Osteoblast (primary cell): ENCODE measurements at regions not wholly inside any gene's neighbourhood (a gene's known extent, or its start where the extent isn't known, plus 50 kb on each side); places are given as distances from the start of the nearest gene placed in this dataset.

Source experiments
- DNase-seq: peaks from one replicate; pipeline ENCODE4 v3.0.0; 2011; ENCODE audit warnings: low spot score, mixed read lengths; ENCODE audit not compliant: insufficient read length; ENCODE audit errors: missing footprints
- H2AFZ ChIP-seq: 2 replicates; pipeline ENCODE4 v1.6.0; 2011; ENCODE audit warnings: mild to moderate bottlenecking, low read length
- H3K27ac ChIP-seq: 2 replicates; pipeline ENCODE4 v1.5.1; 2011; ENCODE audit warnings: mild to moderate bottlenecking, low read depth, low read length, moderate library complexity
- H3K27me3 ChIP-seq: 2 replicates; pipeline ENCODE4 v1.6.0; 2012; ENCODE audit warnings: mild to moderate bottlenecking, control low read depth, inconsistent platforms, low read length, moderate library complexity; ENCODE audit not compliant: insufficient read depth
- H3K36me3 ChIP-seq: 2 replicates; pipeline ENCODE4 v1.5.1; 2011; ENCODE audit warnings: mild to moderate bottlenecking, low read length, control low read depth, moderate library complexity; ENCODE audit not compliant: insufficient read depth
- H3K4me1 ChIP-seq: 2 replicates; pipeline ENCODE4 v1.5.1; 2011; ENCODE audit warnings: mild to moderate bottlenecking, low read length, control low read depth, moderate library complexity; ENCODE audit not compliant: insufficient read depth
- H3K4me2 ChIP-seq: 2 replicates; pipeline ENCODE4 v1.6.0; 2011; ENCODE audit warnings: mild to moderate bottlenecking, low read length; ENCODE audit not compliant: insufficient read depth
- H3K4me3 ChIP-seq: fragments of 200-600 bp; sonication (generic); 3 replicates; pipeline ENCODE4 v1.5.1; 2012; ENCODE audit warnings: mild to moderate bottlenecking, low read length, inconsistent platforms; ENCODE audit not compliant: insufficient read depth
- H3K79me2 ChIP-seq: 2 replicates; pipeline ENCODE4 v1.6.0; 2012; ENCODE audit warnings: mild to moderate bottlenecking, low read length, control low read depth, inconsistent platforms; ENCODE audit not compliant: insufficient read depth
- H3K9me3 ChIP-seq: 2 replicates; pipeline ENCODE4 v1.5.1; 2011; ENCODE audit warnings: low read depth, low read length, control low read depth
- H4K20me1 ChIP-seq: 2 replicates; pipeline ENCODE4 v1.6.0; 2012; ENCODE audit warnings: mild to moderate bottlenecking, low read length, control low read depth; ENCODE audit not compliant: insufficient read depth
- TF ChIP-seq, protein P1 (sequence below): IDR thresholded peaks from 2 replicates; pipeline ENCODE4 v1.5.1; 2011; ENCODE audit warnings: mild to moderate bottlenecking, low read depth, low read length, moderate library complexity; ENCODE audit errors: extremely low read depth

DNA sequence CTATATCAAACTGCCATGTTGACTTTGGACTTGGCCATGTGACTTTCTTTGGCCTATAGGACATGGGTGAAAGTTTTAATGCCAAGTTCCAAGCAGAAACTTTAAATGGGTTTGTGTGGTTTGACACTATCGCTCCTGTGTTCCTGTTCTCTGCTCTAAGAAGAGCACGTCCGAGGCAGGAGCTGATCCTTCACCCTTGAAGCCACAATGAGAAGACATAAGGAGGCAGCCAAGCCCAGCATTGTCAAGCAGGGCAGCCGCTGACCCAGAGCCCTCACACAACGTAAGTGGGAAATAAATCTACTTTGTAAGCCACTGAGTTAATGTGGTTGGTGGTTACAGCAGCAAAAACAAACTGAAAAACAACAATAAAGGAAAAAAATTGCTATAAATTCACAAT is 422.4 kb downstream of the PID1 start:
- Histone ChIP-seq H3K9me3 (no peaks in the 10 kb centered on the region), H3K4me1 (no peaks in the 10 kb centered on the region), H3K27me3 (no peaks in the 10 kb centered on the region), H3K4me3 (no peak overlapping the region), H2AFZ (no peak overlapping the region), H3K4me2 (no peak overlapping the region), H3K27ac (no peak overlapping the region), H3K79me2 (no peaks in the 10 kb centered on the region), H3K36me3 (no peaks in the 10 kb centered on the region), H4K20me1 (no peaks in the 10 kb centered on the region)
- no peak for DNase-seq
- TF ChIP-seq, protein P1, sequence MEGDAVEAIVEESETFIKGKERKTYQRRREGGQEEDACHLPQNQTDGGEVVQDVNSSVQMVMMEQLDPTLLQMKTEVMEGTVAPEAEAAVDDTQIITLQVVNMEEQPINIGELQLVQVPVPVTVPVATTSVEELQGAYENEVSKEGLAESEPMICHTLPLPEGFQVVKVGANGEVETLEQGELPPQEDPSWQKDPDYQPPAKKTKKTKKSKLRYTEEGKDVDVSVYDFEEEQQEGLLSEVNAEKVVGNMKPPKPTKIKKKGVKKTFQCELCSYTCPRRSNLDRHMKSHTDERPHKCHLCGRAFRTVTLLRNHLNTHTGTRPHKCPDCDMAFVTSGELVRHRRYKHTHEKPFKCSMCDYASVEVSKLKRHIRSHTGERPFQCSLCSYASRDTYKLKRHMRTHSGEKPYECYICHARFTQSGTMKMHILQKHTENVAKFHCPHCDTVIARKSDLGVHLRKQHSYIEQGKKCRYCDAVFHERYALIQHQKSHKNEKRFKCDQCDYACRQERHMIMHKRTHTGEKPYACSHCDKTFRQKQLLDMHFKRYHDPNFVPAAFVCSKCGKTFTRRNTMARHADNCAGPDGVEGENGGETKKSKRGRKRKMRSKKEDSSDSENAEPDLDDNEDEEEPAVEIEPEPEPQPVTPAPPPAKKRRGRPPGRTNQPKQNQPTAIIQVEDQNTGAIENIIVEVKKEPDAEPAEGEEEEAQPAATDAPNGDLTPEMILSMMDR, result no peak

DNA sequence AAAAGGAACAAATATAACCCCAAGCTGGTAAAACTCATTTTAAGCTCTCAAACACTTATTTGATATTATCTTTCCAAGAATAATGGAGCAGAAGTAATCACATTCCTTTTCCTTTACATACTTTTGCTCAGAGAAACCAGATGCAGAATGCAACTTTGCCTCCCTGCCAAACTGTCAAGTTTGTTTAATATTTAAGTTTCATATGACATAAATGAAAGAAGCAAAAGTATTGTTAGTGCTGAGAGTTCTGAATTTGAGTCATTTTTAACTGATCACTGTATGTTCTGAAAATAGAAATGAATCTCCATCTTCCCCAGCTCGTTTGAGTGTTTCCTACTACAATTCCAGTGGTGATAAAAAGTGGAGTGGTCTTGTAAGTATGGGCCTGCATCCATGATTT is 423.4 kb downstream of the PID1 start:
- Histone ChIP-seq H2AFZ (no peak overlapping the region), H3K27ac (no peak overlapping the region), H4K20me1 (no peaks in the 10 kb centered on the region), H3K4me3 (no peak overlapping the region), H3K9me3 (no peaks in the 10 kb centered on the region), H3K79me2 (no peaks in the 10 kb centered on the region), H3K36me3 (no peaks in the 10 kb centered on the region), H3K4me1 (no peaks in the 10 kb centered on the region), H3K4me2 (no peak overlapping the region), H3K27me3 (no peaks in the 10 kb centered on the region)
- no peak for DNase-seq
- TF ChIP-seq, protein P1, result no peak

DNA sequence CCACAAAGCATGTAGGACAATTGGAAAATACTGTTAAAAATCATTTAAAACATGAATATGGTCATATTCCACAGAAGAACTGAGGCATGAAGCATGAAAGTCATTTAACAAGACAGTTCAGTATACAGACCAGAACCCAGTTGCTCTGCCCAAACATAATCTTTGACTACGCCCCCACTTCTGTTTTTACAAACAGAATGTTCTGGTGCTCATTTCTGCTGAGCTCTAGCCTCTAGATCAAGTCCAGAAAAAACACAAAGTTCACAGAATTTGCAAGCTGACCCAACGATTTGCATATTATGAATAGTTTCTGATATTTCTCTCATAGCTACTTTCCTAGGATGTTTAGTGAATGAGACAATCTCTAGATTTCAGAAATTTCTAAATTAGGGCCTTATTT is 424.9 kb downstream of the PID1 start:
- Histone ChIP-seq H3K4me1 (no peaks in the 10 kb centered on the region), H3K36me3 (no peaks in the 10 kb centered on the region), H4K20me1 (no peaks in the 10 kb centered on the region), H3K27me3 (no peaks in the 10 kb centered on the region), H3K4me3 (no peak overlapping the region), H3K79me2 (no peaks in the 10 kb centered on the region), H3K9me3 (no peaks in the 10 kb centered on the region), H2AFZ (no peak overlapping the region), H3K4me2 (no peak overlapping the region), H3K27ac (no peak overlapping the region)
- no peak for DNase-seq
- TF ChIP-seq, protein P1, result no peak

DNA sequence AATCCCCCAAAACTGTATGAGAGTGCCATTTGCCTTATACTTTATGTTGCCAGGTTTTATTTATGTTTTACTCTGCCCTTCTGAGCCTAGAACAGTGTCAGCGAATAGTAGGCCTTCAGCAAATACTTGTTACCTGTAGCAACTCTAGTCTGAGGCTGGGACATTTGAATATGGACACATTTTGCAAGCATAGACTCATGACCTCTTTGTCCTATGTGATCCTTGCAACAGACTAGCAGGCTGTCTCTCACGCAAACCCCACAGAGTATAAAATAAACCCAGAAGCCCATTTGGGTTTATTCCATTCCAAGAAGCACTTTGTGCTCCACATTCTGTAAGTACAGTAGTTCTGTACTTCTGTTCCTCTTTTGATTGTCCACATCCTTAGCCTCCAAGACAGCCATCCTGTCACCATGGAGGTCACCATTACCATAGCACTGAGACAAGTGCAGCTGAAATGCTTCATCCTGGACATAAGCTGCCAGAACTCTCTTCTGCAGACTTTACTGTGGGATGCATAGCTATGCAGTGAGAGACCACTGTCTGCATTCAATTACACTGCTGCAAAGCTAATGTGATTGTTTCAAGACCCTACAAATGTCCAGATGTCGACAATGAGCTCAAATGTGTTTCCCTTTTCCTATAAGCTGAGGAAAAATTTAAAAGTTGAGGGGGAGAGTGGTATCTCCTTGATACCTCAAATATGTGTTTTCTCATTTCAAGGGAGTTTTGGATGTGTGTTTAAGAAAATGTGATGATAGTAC is 425.7 kb downstream of the PID1 start:
- H2AFZ ChIP-seq, result no peak overlapping the region
- no peak for DNase-seq
- H3K27ac ChIP-seq, result no peak overlapping the region
- H3K4me1 ChIP-seq, result no peaks in the 10 kb centered on the region
- no peaks in the 10 kb centered on the region for H3K27me3 ChIP-seq
- no peaks in the 10 kb centered on the region for H3K9me3 ChIP-seq
- no peak overlapping the region for H3K4me2 ChIP-seq
- TF ChIP-seq, protein P1, result no peak
- H4K20me1 ChIP-seq, result no peaks in the 10 kb centered on the region
- no peak overlapping the region for H3K4me3 ChIP-seq
- no peaks in the 10 kb centered on the region for H3K36me3 ChIP-seq
- H3K79me2 ChIP-seq, result no peaks in the 10 kb centered on the region
